GM19238 (cell line): ENCODE measurements at regions not wholly inside any gene's neighbourhood (a gene's known extent, or its start where the extent isn't known, plus 50 kb on each side); places are given as distances from the start of the nearest gene placed in this dataset.

Experiments used
- DNase-seq: peaks from one replicate; pipeline ENCODE4 v3.0.0; 2011; ENCODE audit warnings: low spot score; ENCODE audit not compliant: insufficient read length

- no peak for DNase-seq
These were observed 486.8 kb downstream of the PDCD6IP start for GRCh38 chr3:34284959-34285826.

GRCh38 chr3:34285827-34286188 is 487.4 kb downstream of the PDCD6IP start:
- no peak for DNase-seq

GRCh38 chr3:34292605-34293300 is 494.3 kb downstream of the PDCD6IP start:
- no peak for DNase-seq

GRCh38 chr3:34294240-34294639 is 495.8 kb downstream of the PDCD6IP start:
- DNase-seq = no peak

GRCh38 chr3:34296796-34297195 is 498.4 kb downstream of the PDCD6IP start:
- DNase-seq = no peak

GRCh38 chr3:34298653-34299052 is 500.2 kb downstream of the PDCD6IP start:
- no peak for DNase-seq

GRCh38 chr3:34300621-34301020 is 502.2 kb downstream of the PDCD6IP start:
- DNase-seq = no peak

GRCh38 chr3:34301313-34301712 is 502.9 kb downstream of the PDCD6IP start:
- DNase-seq = no peak

GRCh38 chr3:34305266-34305665 is 506.8 kb downstream of the PDCD6IP start:
- no peak for DNase-seq

GRCh38 chr3:34312684-34313083 is 514.3 kb downstream of the PDCD6IP start:
- DNase-seq = no peak

GRCh38 chr3:34319881-34320280 is 521.5 kb downstream of the PDCD6IP start:
- DNase-seq = no peak

GRCh38 chr3:34323517-34323916 is 525.1 kb downstream of the PDCD6IP start:
- no peak for DNase-seq

- no peak for DNase-seq
These were observed 548.2 kb downstream of the PDCD6IP start for GRCh38 chr3:34346656-34347055.

- no peak for DNase-seq
These were observed 553.7 kb downstream of the PDCD6IP start for GRCh38 chr3:34351882-34352777.

- no peak for DNase-seq
These were observed 554.4 kb downstream of the PDCD6IP start for GRCh38 chr3:34352778-34353331.

GRCh38 chr3:34357461-34357860 is 559.0 kb downstream of the PDCD6IP start:
- DNase-seq = no peak

- DNase-seq = no peak
These were observed 560.6 kb downstream of the PDCD6IP start for GRCh38 chr3:34359064-34359463.

- no peak for DNase-seq
These were observed 562.3 kb downstream of the PDCD6IP start for GRCh38 chr3:34360713-34361112.

GRCh38 chr3:34361921-34362320 is 563.5 kb downstream of the PDCD6IP start:
- peak; percentile 5 for DNase-seq

GRCh38 chr3:34362910-34363309 is 564.5 kb downstream of the PDCD6IP start:
- no peak for DNase-seq

GRCh38 chr3:34363881-34364280 is 565.5 kb downstream of the PDCD6IP start:
- no peak for DNase-seq
